A549 (cell line): ENCODE measurements at regions not wholly inside any gene's neighbourhood (a gene's known extent, or its start where the extent isn't known, plus 50 kb on each side); places are given as distances from the start of the nearest gene placed in this dataset.

Source experiments
- ATAC-seq, 2 experiments: fragments of 200-7000 bp in 1 of 2; fragments of >200 bp in 1 of 2; cut with Nextera tagmentation in 1 of 2; cut with Tn5 transposase in 1 of 2; 3 replicates each; pipeline versions ENCODE4 v1.8.0 to v1.9.1; 2018 to 2020; ENCODE audit warnings: mild to moderate bottlenecking in 1 of 2, moderate library complexity in 1 of 2
- CTCF ChIA-PET: fragments of 300-600 bp; sonication (Branson Sonifier 250); formaldehyde crosslinking; extraction: SDS; loops from one replicate; lab custom pipeline; 2021; ENCODE audit warnings: antibody characterized with exemption, inconsistent platforms; lab: Yijun Ruan, JAX
- POLR2A ChIA-PET: fragments of 350-600 bp; formaldehyde crosslinking; extraction: SDS; loops from one replicate; lab custom pipeline; 2021; ENCODE audit warnings: antibody characterized with exemption, inconsistent platforms; lab: Yijun Ruan, JAX
- DNase-seq, 2 experiments: peaks; one replicate each; pipeline versions ENCODE4 v3.0.0 to v3.0.0-alpha.2; 2011 to 2016; ENCODE audit warnings: low read depth in 1 of 2, low spot score in 1 of 2
- FAIRE-seq: peaks from 2 replicates; lab custom pipeline; 2011; peaks lifted over from hg19 to GRCh38; lab: Jason Lieb, UNC
- H3K27ac ChIP-seq, 2 experiments: fragments of >200 bp; sonication (Bioruptor Twin); formaldehyde crosslinking; 3 replicates each; pipeline ENCODE4 v1.5.1; 2016 to 2017
- H3K4me1 ChIP-seq: fragments of >200 bp; sonication (Bioruptor Twin); formaldehyde crosslinking; 3 replicates; pipeline ENCODE4 v1.6.1; 2016
- H3K4me2 ChIP-seq: fragments of >200 bp; sonication (Bioruptor Twin); formaldehyde crosslinking; 3 replicates; pipeline ENCODE4 v1.6.1; 2016
- H3K4me3 ChIP-seq: fragments of >200 bp; sonication (Bioruptor Twin); formaldehyde crosslinking; 3 replicates; pipeline ENCODE4 v1.5.1; 2016
- H3K9me3 ChIP-seq: fragments of >200 bp; sonication (Bioruptor Twin); formaldehyde crosslinking; 3 replicates; pipeline ENCODE4 v1.6.1; 2016
- BHLHE40 ChIP-seq: IDR thresholded peaks from 2 replicates; pipeline ENCODE4 v1.6.1; 2012; ENCODE audit warnings: low read depth, low read length, inconsistent platforms
- CBX8 ChIP-seq: fragments of 200-600 bp; sonication (generic); IDR thresholded peaks from 2 replicates; pipeline ENCODE4 v1.6.1; 2016
- CEBPB ChIP-seq, 2 experiments: fragments of >200 bp in 1 of 2; sonication (Bioruptor Twin) in 1 of 2; formaldehyde crosslinking in 1 of 2; IDR thresholded peaks; 2 replicates each; pipeline ENCODE4 v1.6.1; 2012 to 2016
- FOSB ChIP-seq: fragments of 250-450 bp; sonication (Bioruptor Pico); IDR thresholded peaks from 2 replicates; pipeline ENCODE4 v1.5.0; 2020; ENCODE audit warnings: mild to moderate bottlenecking, moderate library complexity
- FOXS1 ChIP-seq: fragments of 250-450 bp; sonication (Bioruptor Pico); IDR thresholded peaks from 2 replicates; pipeline ENCODE4 v1.5.0; 2020; ENCODE audit warnings: mild to moderate bottlenecking, moderate library complexity
- HDAC2 ChIP-seq: fragments of 200-600 bp; sonication (generic); IDR thresholded peaks from 2 replicates; pipeline ENCODE4 v1.6.1; 2016
- HEYL ChIP-seq: fragments of 250-450 bp; sonication (Bioruptor Pico); IDR thresholded peaks from 2 replicates; pipeline ENCODE4 v1.8.0; 2021; ENCODE audit warnings: mild to moderate bottlenecking, moderate library complexity
- HOXA7 ChIP-seq: fragments of 250-450 bp; sonication (Bioruptor Pico); IDR thresholded peaks from 2 replicates; pipeline ENCODE4 v1.5.0; 2020; ENCODE audit warnings: mild to moderate bottlenecking, moderate library complexity
- JUNB ChIP-seq: fragments of >200 bp; sonication (Bioruptor Twin); formaldehyde crosslinking; IDR thresholded peaks from 2 replicates; pipeline ENCODE4 v1.6.1; 2016
- MAFK ChIP-seq: fragments of 450-650 bp; IDR thresholded peaks from 2 replicates; pipeline ENCODE4 v1.6.1; 2014; ENCODE audit not compliant: partially characterized antibody
- RCOR1 ChIP-seq: fragments of 150-350 bp; IDR thresholded peaks from 2 replicates; pipeline ENCODE4 v1.6.1; 2014; ENCODE audit warnings: antibody characterized with exemption, low read length, low read depth
- RFX5 ChIP-seq: fragments of 450-650 bp; IDR thresholded peaks from 2 replicates; pipeline ENCODE4 v1.7.1; 2014; ENCODE audit warnings: antibody characterized with exemption, mild to moderate bottlenecking, moderate library complexity
- ZFP36 ChIP-seq: fragments of 450-650 bp; IDR thresholded peaks from 2 replicates; pipeline ENCODE4 v1.6.1; 2014; ENCODE audit warnings: borderline replicate concordance; ENCODE audit not compliant: partially characterized antibody
- ZNF302 ChIP-seq: fragments of 250-450 bp; sonication (Bioruptor Pico); IDR thresholded peaks from 2 replicates; pipeline ENCODE4 v1.9.0; 2021; ENCODE audit warnings: inconsistent platforms, mild to moderate bottlenecking, moderate library complexity
- WGBS: methylation state at CpG from one replicate; pipeline ENCODE4 v1.1.6; 2017; ENCODE audit errors: missing lambda C conversion rate; 5-methylcytosine and 5-hydroxymethylcytosine counted together
- TF ChIP-seq, protein P1 (sequence below): IDR thresholded peaks from 2 replicates; pipeline ENCODE4 v1.6.1; 2012
- TF ChIP-seq, protein P2 (sequence below): fragments of >200 bp; sonication (Bioruptor Twin); formaldehyde crosslinking; IDR thresholded peaks from 3 replicates; pipeline ENCODE4 v1.6.1; 2016

DNA sequence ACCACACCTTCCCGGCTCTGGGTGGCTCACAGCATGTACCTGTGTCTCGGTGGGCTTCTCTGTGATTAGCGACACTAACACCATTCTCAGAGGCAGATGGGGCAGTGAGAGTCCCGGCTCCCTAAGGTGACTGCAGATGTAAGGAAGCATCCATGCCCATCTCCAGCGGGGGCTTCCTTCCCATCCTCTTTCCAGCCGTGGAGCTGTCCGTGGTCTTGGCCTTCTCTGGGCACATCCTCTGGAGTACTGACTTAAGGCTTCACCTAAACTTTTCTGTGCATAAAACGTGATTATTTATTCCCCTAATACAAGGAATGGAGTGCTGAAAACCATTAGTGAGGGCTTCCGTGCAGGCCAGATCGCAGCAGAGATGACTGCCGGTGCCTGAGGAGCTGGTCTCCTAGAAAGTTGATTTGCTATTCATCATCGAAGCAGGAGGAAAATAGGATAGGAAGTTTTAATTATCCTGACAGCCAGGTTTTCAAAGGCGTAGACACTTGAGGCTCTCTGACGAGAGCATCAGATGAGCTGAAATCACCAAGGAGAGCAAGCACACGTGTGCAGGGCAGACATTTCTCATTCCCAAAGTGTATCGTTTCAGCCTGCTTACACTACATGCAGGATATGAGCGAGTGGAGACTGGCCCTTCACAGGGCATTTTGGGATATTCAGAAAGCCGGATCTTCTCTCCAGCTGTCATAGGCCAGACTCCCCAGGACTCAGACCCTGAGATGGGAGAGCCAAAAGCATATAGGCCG, 186.1 kb upstream of the SALL3 start (continued):
- TF ChIP-seq, protein P1, sequence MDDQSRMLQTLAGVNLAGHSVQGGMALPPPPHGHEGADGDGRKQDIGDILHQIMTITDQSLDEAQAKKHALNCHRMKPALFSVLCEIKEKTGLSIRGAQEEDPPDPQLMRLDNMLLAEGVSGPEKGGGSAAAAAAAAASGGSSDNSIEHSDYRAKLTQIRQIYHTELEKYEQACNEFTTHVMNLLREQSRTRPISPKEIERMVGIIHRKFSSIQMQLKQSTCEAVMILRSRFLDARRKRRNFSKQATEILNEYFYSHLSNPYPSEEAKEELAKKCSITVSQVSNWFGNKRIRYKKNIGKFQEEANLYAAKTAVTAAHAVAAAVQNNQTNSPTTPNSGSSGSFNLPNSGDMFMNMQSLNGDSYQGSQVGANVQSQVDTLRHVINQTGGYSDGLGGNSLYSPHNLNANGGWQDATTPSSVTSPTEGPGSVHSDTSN = no peak
- TF ChIP-seq FOXS1 (CRISPR knock-in tag) (no peak), HOXA7 (no peak)
- TF ChIP-seq, protein P2, sequence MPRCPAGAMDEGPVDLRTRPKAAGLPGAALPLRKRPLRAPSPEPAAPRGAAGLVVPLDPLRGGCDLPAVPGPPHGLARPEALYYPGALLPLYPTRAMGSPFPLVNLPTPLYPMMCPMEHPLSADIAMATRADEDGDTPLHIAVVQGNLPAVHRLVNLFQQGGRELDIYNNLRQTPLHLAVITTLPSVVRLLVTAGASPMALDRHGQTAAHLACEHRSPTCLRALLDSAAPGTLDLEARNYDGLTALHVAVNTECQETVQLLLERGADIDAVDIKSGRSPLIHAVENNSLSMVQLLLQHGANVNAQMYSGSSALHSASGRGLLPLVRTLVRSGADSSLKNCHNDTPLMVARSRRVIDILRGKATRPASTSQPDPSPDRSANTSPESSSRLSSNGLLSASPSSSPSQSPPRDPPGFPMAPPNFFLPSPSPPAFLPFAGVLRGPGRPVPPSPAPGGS = no peak

DNA sequence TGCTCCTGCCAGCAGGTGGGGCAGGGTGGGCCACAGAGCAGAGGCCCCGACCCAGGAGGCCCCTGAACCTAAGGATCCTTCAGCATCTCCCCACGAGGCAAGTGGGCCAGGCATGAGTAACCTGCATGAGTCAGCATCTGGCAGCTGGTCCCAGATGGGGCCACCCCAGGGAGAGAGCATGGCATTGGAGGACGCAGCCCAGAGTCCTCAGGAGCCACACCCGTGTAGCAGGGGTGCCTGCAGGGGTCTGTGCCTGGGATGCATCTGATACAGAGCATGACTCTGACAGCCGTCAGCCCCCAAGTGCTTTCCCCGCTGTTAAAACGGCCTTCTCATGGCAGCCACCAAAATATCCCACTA, 185.6 kb upstream of the SALL3 start:
- no peak overlapping the region for H3K27ac ChIP-seq
- ATAC-seq (no peak), DNase-seq (no peak), FAIRE-seq (no peak)
- H3K4me3 ChIP-seq = no peak overlapping the region
- ChIA-PET POLR2A (no interaction called here), CTCF (no interaction called here)
- H3K4me1 ChIP-seq = no peaks in the 10 kb centered on the region
- WGBS = 20% methylated on average over 1 of the region's 7 CpGs
- no peaks in the 10 kb centered on the region for H3K9me3 ChIP-seq
- no peak overlapping the region for H3K4me2 ChIP-seq
- TF ChIP-seq HDAC2 = no peak
- TF ChIP-seq BHLHE40 = no peak
- no peak for TF ChIP-seq HEYL (CRISPR knock-in tag)
- no peak for TF ChIP-seq JUNB
- no peak for TF ChIP-seq CEBPB (IDR thresholded peaks at IDR 0.05)
- TF ChIP-seq FOSB (CRISPR knock-in tag) = no peak

DNA sequence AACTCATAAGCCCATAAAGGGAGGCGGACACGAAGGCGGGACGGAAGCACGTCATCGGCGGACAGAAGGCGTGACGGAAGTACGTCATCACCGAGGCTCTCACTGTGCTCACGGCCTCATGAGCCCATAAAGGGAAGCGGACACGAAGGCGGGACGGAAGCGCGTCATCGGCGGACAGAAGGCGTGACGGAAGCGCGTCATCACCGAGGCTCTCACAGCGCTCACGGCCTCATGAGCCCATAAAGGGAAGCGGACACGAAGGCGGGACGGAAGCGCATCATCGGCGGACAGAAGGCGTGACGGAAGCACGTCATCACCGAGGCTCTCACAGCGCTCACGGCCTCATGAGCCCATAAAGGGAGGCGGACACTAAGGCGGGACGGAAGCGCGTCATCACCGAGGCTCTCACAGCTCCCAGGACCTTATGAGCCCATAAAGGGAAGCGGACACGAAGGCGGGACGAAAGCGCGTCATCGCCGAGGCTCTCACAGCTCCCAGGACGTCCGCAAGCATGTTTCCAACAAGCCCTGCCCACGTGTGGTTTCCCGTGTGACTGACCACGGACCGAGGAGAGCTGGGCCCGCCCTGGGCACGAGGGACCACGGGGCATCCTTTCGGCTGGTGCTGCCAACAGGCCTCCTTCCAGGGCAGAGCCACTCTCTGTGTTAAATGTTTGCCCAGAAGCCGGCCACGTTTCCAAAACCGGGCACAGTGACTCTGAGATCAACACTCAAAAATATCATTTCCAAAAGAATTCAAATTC, 182.7 kb upstream of the SALL3 start:
- Histone ChIP-seq H3K4me1 (no peaks in the 10 kb centered on the region), H3K4me3 (no peak overlapping the region), H3K27ac (no peak overlapping the region), H3K9me3 (no peaks in the 10 kb centered on the region), H3K4me2 (no peak overlapping the region)
- DNase-seq (no peak), ATAC-seq (no peak), FAIRE-seq (no peak)
- CTCF ChIA-PET = no interaction called here
- TF ChIP-seq ZNF302 (no peak), JUNB (no peak), ZFP36 (no peak), MAFK (no peak), RFX5 (no peak), HEYL (CRISPR knock-in tag) (no peak), CEBPB (IDR thresholded peaks at IDR 0.05) (no peak)
- 67% methylated on average over 63 of the region's 67 CpGs for WGBS
- POLR2A ChIA-PET = no interaction called here

DNA sequence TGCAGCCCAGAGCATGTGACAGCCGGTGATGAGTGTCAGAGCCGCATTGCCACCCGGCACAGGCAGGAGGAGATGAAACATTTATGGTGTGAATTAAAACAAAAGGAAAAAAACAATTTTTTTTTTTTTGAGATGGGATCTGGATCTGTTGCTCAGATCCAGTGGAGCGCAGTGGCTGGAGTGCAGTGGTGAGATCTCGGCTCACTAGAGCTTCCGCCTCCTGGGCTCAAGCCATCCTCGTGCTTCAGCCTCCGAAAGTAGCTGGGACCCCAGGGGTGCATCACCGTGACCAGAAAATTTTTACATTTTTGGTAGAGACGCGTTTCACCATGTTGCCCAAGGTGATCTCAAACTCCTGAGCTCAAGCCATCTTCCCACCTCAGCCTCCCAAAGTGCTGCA, 182.1 kb upstream of the SALL3 start:
- ChIA-PET CTCF (no interaction called here), POLR2A (no interaction called here)
- Histone ChIP-seq H3K9me3 (no peaks in the 10 kb centered on the region), H3K27ac (no peak overlapping the region), H3K4me1 (no peaks in the 10 kb centered on the region), H3K4me2 (no peak overlapping the region), H3K4me3 (no peak overlapping the region)
- FAIRE-seq = no peak
- 84% methylated on average over 11 of the region's 11 CpGs for WGBS
- no peak for ATAC-seq
- no peak for DNase-seq
- TF ChIP-seq BHLHE40 (no peak), RFX5 (no peak), RCOR1 (no peak), MAFK (no peak), CBX8 (no peak)
